ENCODE measurements at regions not wholly inside any gene's neighbourhood (a gene's known extent, or its start where the extent isn't known, plus 50 kb on each side); places are given as distances from the start of the nearest gene placed in this dataset.
"Not testable (repeated sequence)": the region's sequence is repeated elsewhere in the genome, so short reads cannot be mapped to it uniquely, and the experiment has no call there.

GRCh38 chr11:112310848-112311247, 50.2 kb upstream of the PLET1 start:
- DNase-seq: no peak

GRCh38 chr11:112315057-112315720, 54.5 kb upstream of the PLET1 start:
- no peak for DNase-seq

GRCh38 chr11:112315861-112316739, 55.4 kb upstream of the PLET1 start:
- DNase-seq: no peak

GRCh38 chr11:112316971-112317370, 56.3 kb upstream of the PLET1 start:
- DNase-seq: no peak

- peak; percentile 97 for DNase-seq
Observed at GRCh38 chr11:112318184-112318591, 57.5 kb upstream of the PLET1 start.

GRCh38 chr11:112318661-112319060, 58.0 kb upstream of the PLET1 start:
- DNase-seq: no peak

GRCh38 chr11:112320668-112321067, 60.0 kb upstream of the PLET1 start:
- DNase-seq: no peak

- DNase-seq: peak; percentile 48
Observed at GRCh38 chr11:112321501-112322172, 61.0 kb upstream of the PLET1 start.

- DNase-seq: no peak
Observed at GRCh38 chr11:112322173-112322790, 61.6 kb upstream of the PLET1 start.

GRCh38 chr11:112334381-112334780, 73.7 kb upstream of the PLET1 start:
- no peak for DNase-seq

GRCh38 chr11:112336356-112336886, 75.8 kb upstream of the PLET1 start:
- no peak for DNase-seq

GRCh38 chr11:112339566-112339965, 78.9 kb upstream of the PLET1 start:
- no peak for DNase-seq

- DNase-seq: no peak
Observed at GRCh38 chr11:112343368-112344039, 82.8 kb upstream of the PLET1 start.

GRCh38 chr11:112344040-112344413, 83.4 kb upstream of the PLET1 start:
- DNase-seq: no peak

GRCh38 chr11:112345166-112345565, 84.5 kb upstream of the PLET1 start:
- no peak for DNase-seq

GRCh38 chr11:112345706-112346105, 85.0 kb upstream of the PLET1 start:
- peak; percentile 41 for DNase-seq

GRCh38 chr11:112346586-112346985, 85.9 kb upstream of the PLET1 start:
- DNase-seq: no peak

GRCh38 chr11:112348480-112349029, 87.9 kb upstream of the PLET1 start:
- no peak for DNase-seq

GRCh38 chr11:112351423-112351822, 90.8 kb upstream of the PLET1 start:
- DNase-seq: not testable (repeated sequence)

- DNase-seq: no peak
Observed at GRCh38 chr11:112352907-112353306, 92.2 kb upstream of the PLET1 start.

GRCh38 chr11:112354364-112354763, 93.7 kb upstream of the PLET1 start:
- DNase-seq: no peak

- DNase-seq: peak; percentile 59
Observed at GRCh38 chr11:112355726-112356125, 95.1 kb upstream of the PLET1 start.
